Daoy (cell line): ENCODE measurements at regions not wholly inside any gene's neighbourhood (a gene's known extent, or its start where the extent isn't known, plus 50 kb on each side); places are given as distances from the start of the nearest gene placed in this dataset.
"Not testable (repeated sequence)": the region's sequence is repeated elsewhere in the genome, so short reads cannot be mapped to it uniquely, and the experiment has no call there.

Source experiments
- DNase-seq: peaks from one replicate; pipeline ENCODE4 v3.0.0-alpha.2; 2015; ENCODE audit warnings: low read depth

GRCh38 chr9:118647331-118647730 lies 721.9 kb downstream of the BRINP1 start:
- no peak for DNase-seq

GRCh38 chr9:118650417-118650816 lies 718.8 kb downstream of the BRINP1 start:
- DNase-seq = no peak

DNA sequence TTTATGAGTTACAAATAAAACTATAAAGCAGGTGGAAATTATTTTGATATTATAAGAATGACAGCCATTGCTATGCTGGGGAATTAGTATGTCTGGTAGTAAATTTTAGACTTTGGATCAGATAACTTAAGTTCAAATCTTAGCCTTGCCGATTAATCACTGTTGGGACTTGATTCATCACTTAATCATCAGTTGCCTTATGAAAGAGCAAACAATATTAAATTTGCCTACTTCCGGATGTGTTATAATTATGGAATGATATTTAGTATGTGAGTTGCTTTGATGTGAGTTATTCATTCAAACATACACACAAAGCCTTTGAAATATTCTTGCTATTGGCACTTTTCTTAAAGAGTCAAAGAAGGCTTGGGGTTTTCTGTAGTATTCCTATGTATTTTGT lies 717.7 kb downstream of the BRINP1 start:
- DNase-seq = no peak

- DNase-seq = no peak
Observed at GRCh38 chr9:118652258-118652657, 717.0 kb downstream of the BRINP1 start.

GRCh38 chr9:118652912-118653311 lies 716.3 kb downstream of the BRINP1 start:
- no peak for DNase-seq

DNA sequence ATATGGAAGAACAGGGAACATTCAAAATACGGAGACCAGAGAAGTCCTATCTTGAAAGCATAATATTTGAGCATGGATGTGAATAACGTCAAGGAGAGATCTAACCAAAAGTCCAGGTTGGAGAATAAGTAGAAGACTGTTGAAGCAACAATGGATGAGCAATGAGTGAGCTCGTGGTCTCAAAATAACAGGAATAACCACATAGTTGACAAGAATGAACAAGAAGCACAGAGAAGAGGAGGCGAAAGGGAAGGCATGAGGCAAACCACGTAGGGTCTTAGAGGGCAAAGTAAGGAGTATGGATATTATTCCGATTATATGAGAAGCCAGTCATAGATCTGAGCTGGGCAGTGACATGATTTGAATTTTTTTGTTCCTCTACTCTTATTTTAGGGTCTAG lies 710.2 kb downstream of the BRINP1 start:
- no peak for DNase-seq

DNA sequence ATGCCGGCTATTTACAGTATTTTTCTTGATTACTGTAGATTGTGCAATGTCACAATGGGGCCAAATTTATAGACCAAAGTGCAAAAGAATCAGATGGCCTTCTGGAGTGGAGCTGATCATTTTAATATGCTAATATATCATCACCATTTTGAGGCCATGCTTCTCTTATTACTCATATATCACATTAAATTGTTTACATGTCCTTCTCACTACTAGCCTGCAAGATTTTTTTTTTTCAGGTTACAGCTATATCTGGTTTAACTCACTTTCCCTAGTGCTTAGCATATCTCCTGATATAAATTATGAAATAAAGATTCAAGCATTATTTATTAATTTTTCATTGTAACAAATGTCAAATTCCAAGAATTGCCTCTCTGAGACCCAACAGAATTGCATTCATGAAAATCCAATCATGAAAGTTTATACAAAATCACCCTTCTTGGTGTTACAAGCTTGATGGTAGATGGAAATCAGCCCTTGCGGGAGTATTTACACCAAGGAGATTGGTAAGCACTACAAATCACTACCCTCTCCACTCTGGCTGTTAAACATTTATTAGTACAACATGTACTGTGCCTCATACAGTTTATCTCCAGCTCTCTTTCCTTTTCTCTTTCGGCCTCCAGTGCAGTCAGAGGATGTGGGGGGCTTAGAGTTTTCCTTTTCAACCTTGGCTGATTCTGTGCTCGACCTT lies 703.9 kb downstream of the BRINP1 start:
- DNase-seq = no peak

- no peak for DNase-seq
Observed at GRCh38 chr9:118670011-118670953, 699.0 kb downstream of the BRINP1 start.

- DNase-seq = no peak
Observed at GRCh38 chr9:118674942-118675341, 694.3 kb downstream of the BRINP1 start.

DNA sequence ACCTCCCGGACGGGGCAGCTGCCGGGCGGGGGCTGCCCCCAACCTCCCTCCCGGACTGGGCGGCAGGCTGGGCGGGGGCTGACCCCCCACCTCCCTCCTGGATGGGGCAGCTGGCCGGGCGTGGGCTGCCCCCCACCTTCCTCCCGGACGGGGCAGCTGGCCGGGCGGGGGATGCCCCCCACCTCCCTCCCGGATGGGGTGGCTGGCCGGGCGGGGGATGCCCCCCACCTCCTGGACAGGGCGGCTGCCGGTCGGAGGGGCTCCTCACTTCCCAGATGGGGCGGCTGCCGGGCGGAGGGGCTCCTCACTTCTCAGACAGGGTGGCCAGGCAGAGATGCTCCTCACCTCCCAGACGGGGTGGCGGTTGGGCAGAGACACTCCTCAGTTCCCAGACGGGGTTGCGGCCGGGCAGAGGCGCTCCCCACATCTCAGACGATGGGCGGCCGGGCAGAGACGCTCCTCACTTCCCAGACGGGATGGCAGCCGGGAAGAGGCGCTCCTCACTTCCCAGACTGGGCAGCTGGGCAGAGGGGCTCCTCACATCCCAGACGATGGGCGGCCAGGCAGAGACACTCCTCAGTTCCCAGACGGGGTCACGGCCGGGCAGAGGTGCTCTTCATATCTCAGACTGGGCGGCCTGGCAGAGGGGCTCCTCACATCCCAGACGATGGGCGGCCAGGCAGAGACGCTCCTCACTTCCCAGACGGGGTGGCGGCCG lies 691.1 kb downstream of the BRINP1 start:
- not testable (repeated sequence) for DNase-seq

- no peak for DNase-seq
Observed at GRCh38 chr9:118686959-118687358, 682.3 kb downstream of the BRINP1 start.

DNA sequence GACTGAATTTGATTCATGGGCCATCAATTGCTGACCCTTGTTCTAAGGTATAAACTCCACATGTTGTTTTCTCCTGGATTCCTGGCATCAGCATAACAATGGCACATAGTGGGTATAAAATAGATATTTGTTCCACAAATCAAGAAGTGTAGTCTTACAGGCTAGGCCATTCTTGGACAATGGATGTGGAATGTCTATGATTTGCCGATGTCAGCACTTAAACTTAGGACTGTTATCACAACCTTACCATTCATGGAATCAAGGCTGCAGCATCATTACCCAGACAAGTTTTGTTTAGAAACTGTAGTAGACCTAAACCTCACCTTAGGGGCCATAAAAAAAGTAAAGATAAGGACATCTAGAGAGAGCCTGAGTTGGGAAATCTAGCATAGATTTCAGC lies 680.0 kb downstream of the BRINP1 start:
- DNase-seq = no peak

- no peak for DNase-seq
Observed at GRCh38 chr9:118692613-118693012, 676.6 kb downstream of the BRINP1 start.

DNA sequence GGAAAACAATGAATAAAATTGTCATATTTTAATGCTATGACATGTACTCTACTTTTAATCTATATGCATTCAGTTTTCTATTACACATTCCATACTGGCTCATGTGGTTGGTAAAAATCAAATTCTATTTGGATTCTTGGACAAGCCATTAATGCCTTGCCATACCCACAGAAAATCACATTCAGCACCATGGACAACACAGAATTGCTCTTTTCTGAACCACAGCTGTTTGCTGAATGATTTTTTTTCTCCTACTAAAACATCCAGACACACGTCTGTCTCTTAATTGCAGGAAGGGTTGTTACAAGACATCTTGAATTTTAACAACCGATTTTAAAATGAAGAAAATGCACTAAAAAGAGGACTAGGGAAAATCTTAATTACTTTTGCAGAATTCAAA lies 675.6 kb downstream of the BRINP1 start:
- DNase-seq = no peak

DNA sequence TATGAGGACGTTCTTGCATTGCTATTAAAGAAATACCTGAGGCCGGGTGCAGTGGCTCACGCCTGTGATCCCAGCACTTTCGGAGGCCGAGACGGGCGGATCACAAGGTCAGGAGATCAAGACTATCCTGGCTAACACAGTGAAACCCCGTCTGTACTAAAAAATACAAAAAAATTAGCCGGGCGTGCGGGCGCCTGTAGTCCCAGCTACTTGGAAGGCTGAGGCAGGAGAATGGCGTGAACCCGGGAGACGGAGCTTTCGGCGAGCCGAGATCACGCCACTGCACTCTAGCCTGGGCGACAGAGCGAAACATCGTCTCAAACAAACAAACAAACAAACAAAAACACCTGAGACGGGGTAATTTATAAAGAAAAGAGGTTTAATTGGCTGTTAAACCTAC lies 674.0 kb downstream of the BRINP1 start:
- DNase-seq = not testable (repeated sequence)

- DNase-seq = no peak
Observed at GRCh38 chr9:118701985-118702384, 667.2 kb downstream of the BRINP1 start.

GRCh38 chr9:118711843-118712242 lies 657.4 kb downstream of the BRINP1 start:
- DNase-seq = no peak

- no peak for DNase-seq
Observed at GRCh38 chr9:118721276-118721675, 648.0 kb downstream of the BRINP1 start.

- no peak for DNase-seq
Observed at GRCh38 chr9:118721923-118722322, 647.3 kb downstream of the BRINP1 start.

- DNase-seq = no peak
Observed at GRCh38 chr9:118729981-118730380, 639.3 kb downstream of the BRINP1 start.

- DNase-seq = no peak
Observed at GRCh38 chr9:118732998-118733397, 636.2 kb downstream of the BRINP1 start.

DNA sequence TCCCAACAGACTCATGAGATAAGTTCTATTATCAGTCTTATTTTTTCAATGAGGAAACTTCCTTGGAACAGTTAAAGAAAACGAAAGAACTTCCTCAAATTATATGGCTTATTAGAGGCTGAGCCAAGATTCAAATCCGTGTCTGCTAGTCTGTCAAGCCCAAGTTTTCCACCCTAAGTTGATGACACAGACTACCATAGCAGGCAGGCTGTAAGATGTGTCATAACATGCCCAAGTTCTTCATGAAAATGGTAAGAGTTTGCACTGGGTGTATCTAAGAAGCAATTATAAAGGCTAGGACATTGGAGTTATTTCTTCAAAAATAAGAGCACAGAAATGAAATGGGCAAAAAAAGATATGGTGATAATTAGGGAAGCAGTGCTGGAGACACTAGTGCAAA lies 634.5 kb downstream of the BRINP1 start:
- no peak for DNase-seq
